ENCODE measurements at regions not wholly inside any gene's neighbourhood (a gene's known extent, or its start where the extent isn't known, plus 50 kb on each side); places are given as distances from the start of the nearest gene placed in this dataset.

DNA sequence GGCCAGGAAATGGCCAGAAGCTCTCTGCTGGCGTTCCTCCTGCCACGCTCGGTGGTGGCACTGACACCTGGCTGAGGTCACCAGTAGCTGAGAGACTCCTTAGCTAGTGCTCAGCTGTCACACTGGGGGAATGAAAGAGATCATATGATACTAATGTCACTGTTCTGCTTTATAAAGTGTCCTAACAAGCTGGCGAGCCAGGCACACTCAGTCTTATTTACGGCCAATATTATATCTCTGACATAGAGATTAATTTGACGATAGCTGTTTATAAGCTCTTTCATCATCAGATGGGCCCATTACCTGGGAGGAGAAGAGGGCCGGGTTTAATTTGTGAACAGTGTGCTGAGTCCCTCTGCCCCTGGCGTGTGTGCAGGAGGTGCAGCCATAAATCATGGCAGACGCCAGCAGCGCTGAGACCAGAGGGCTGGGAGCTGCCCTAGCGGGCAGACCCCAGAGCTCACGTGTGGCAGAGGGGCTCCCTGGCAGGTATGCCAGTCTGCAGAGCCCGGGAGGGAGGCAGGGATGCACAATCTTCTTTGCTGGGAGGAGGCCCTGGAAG, 246.5 kb downstream of the HAUS1 start:
- Mint-ChIP-seq H3K4me1 (ENCODE audit: low read depth) (peaks cover 7% of the 10 kb centered on the region), H3K4me3 (no peak overlapping the region), H3K9me3 (no peaks in the 10 kb centered on the region), H3K27ac (no peak overlapping the region), H3K36me3 (ENCODE audit: low read depth) (no peaks in the 10 kb centered on the region), H3K27me3 (ENCODE audit: low read depth) (no peaks in the 10 kb centered on the region)
- DNase-seq (ENCODE audit: low spot score) = no peak

DNA sequence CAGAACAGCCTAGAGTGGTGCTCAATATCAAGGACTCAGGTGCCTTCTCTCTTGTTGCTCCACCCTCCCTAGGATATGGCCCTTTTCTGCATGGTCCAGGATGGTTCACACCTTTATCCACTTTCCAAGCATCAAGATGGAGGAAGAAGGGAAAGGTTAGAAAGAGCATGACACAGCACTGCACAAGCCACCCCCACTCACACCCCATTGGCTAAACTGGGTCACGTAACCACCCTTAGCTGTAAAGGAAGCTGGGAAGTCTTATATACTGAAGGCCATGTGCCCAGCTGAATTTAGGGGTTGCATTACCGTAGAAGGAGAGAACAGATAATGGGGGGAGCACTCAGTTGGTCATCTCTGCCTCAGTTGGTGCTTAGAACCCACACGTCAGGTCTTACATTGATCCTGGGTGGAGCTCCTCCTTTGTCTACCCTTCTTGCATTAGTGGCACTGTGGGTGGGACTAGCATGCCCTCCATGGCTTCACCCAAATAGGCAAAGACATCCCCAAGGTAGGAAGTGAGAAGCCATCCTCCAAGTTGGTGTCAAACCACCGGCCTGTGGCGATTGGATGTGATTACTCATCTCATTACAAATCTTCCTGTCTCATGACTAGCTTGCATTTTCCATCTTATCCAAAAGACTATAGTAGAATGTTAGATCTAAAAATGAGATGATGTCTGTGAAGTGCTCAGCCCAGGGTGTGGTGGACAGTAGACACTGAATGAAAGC, 248.5 kb downstream of the HAUS1 start:
- no peak for DNase-seq (ENCODE audit: low spot score)
- Mint-ChIP-seq H3K4me3 (no peak overlapping the region), H3K27me3 (ENCODE audit: low read depth) (no peaks in the 10 kb centered on the region), H3K27ac (no peak overlapping the region), H3K9me3 (no peaks in the 10 kb centered on the region), H3K36me3 (ENCODE audit: low read depth) (no peaks in the 10 kb centered on the region), H3K4me1 (ENCODE audit: low read depth) (no peaks in the 10 kb centered on the region)

DNA sequence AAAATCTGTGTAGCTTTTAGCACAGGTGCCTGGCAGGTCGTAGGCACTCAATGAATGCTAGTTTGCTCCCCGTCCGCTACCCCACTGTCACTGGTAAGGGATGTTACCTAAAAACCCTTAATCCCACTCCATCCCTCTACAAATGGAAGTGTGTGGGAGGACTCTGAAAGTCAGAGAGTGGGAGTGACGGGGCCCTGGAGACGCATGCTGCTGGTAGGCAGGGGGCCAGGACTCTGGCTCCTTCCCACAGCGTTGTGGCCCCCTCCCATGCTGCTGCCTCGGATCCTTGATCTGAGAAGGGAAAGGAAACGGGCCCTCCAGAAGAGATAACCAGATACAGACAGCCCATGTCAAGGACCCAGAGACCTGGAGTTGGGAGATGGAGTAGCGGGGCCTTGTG, 249.3 kb downstream of the HAUS1 start:
- Mint-ChIP-seq H3K4me3 (no peak overlapping the region), H3K27me3 (ENCODE audit: low read depth) (no peaks in the 10 kb centered on the region), H3K9me3 (no peaks in the 10 kb centered on the region), H3K4me1 (ENCODE audit: low read depth) (no peaks in the 10 kb centered on the region), H3K27ac (no peak overlapping the region), H3K36me3 (ENCODE audit: low read depth) (no peaks in the 10 kb centered on the region)
- DNase-seq (ENCODE audit: low spot score) = no peak

- DNase-seq (ENCODE audit: low spot score) = no peak
- Mint-ChIP-seq H3K4me1 (ENCODE audit: low read depth) (no peaks in the 10 kb centered on the region), H3K4me3 (no peak overlapping the region), H3K36me3 (ENCODE audit: low read depth) (no peaks in the 10 kb centered on the region), H3K9me3 (no peaks in the 10 kb centered on the region), H3K27me3 (ENCODE audit: low read depth) (no peaks in the 10 kb centered on the region), H3K27ac (no peak overlapping the region)
Observed at GRCh38 chr18:46356278-46357033, 252.3 kb downstream of the HAUS1 start.

DNA sequence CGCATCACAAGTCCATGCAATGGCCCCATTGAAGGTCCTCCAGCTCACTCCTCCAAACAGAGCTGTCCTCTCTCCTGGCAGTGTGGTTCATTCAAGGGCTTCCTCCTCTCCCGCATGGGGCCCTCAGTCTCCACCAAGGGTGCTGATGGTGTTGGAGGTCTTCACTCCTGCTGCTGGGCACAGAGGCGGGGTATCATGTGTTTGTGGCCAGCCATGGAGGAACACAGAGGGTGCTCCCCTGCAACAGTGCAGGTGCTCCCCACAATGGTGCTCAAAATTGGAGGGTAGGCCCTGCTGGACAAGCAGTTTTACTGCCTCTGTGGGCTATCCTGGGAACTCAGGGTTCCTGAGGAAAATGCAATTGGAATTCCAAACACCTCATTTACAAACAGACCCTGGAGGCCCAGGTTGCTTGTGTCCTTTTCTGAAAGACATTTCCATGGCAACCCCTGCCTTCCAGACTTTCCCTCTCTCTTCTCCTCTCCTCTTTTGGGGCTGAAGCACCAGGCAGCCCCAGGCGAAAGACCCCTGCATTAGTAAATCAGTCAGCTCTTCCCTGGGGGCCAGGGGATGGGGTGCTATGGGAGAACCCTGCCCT, 256.0 kb downstream of the HAUS1 start:
- no peak for DNase-seq (ENCODE audit: low spot score)
- Mint-ChIP-seq H3K27ac (no peak overlapping the region), H3K27me3 (ENCODE audit: low read depth) (no peaks in the 10 kb centered on the region), H3K9me3 (no peaks in the 10 kb centered on the region), H3K36me3 (ENCODE audit: low read depth) (no peaks in the 10 kb centered on the region), H3K4me1 (ENCODE audit: low read depth) (no peaks in the 10 kb centered on the region), H3K4me3 (no peak overlapping the region)

GRCh38 chr18:46360866-46361265, 256.7 kb downstream of the HAUS1 start:
- H3K36me3 Mint-ChIP-seq (ENCODE audit: low read depth) = no peaks in the 10 kb centered on the region
- H3K4me1 Mint-ChIP-seq (ENCODE audit: low read depth) = no peaks in the 10 kb centered on the region
- no peak overlapping the region for H3K27ac Mint-ChIP-seq
- no peak overlapping the region for H3K4me3 Mint-ChIP-seq
- H3K9me3 Mint-ChIP-seq = no peaks in the 10 kb centered on the region
- DNase-seq (ENCODE audit: low spot score) = no peak
- no peaks in the 10 kb centered on the region for H3K27me3 Mint-ChIP-seq (ENCODE audit: low read depth)

- no peaks in the 10 kb centered on the region for H3K4me1 Mint-ChIP-seq (ENCODE audit: low read depth)
- H3K36me3 Mint-ChIP-seq (ENCODE audit: low read depth) = no peaks in the 10 kb centered on the region
- H3K9me3 Mint-ChIP-seq = no peaks in the 10 kb centered on the region
Observed at GRCh38 chr18:46362533-46362932, 258.3 kb downstream of the HAUS1 start.

DNA sequence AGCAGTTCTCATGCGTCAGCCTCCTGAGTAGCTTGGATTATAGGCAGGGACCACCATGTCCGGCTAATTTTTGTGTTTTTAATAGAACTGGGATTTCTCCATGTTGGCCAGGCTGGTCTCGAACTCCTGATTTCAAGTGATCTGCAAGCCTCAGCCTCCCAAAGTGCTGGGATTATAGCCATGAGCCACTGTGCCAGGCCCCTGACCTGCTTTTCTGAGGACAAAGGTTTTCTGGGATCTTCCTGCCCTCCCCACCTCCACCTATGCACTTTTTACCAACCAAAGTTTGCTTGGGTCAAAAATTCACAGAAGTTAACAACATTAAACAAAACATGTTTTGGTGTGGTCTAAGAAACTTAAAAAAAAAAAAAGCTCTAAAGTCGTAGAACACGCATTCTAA, 259.9 kb downstream of the HAUS1 start:
- H3K9me3 Mint-ChIP-seq = no peaks in the 10 kb centered on the region
- no peak overlapping the region for H3K27ac Mint-ChIP-seq
- no peak for DNase-seq (ENCODE audit: low spot score)
- no peaks in the 10 kb centered on the region for H3K27me3 Mint-ChIP-seq (ENCODE audit: low read depth)
- no peaks in the 10 kb centered on the region for H3K4me1 Mint-ChIP-seq (ENCODE audit: low read depth)
- no peaks in the 10 kb centered on the region for H3K36me3 Mint-ChIP-seq (ENCODE audit: low read depth)
- H3K4me3 Mint-ChIP-seq = no peak overlapping the region

More at GRCh38 chr18:46362533-46362932, 258.3 kb downstream of the HAUS1 start:
- Mint-ChIP-seq H3K4me3 (no peak overlapping the region), H3K27ac (no peak overlapping the region), H3K27me3 (ENCODE audit: low read depth) (no peaks in the 10 kb centered on the region)
- no peak for DNase-seq (ENCODE audit: low spot score)

DNA sequence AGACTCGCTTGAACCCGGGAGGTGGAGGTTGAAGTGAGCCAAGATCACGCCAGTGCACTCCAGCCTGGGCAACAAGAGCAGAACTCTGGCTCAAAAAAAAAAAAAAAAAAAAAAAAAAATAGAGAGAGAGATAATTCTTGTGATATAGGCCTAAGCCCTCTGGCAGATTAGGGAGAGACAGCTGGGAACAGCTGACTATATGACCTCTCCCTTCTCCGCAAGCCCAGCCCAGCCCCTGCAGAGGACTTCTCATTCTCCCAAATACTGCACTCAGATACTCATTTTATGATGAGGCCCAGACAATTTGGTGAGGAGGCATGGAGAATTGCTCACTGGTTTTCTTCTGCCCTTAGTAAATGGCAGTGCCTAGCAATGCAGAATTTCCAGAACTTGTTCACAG, 262.0 kb downstream of the HAUS1 start:
- H3K4me3 Mint-ChIP-seq = no peak overlapping the region
- H3K4me1 Mint-ChIP-seq (ENCODE audit: low read depth) = no peaks in the 10 kb centered on the region
- no peaks in the 10 kb centered on the region for H3K36me3 Mint-ChIP-seq (ENCODE audit: low read depth)
- H3K27ac Mint-ChIP-seq = no peak overlapping the region
- H3K27me3 Mint-ChIP-seq (ENCODE audit: low read depth) = no peaks in the 10 kb centered on the region
- DNase-seq (ENCODE audit: low spot score) = no peak
- no peaks in the 10 kb centered on the region for H3K9me3 Mint-ChIP-seq

GRCh38 chr18:46366751-46367376, 262.7 kb downstream of the HAUS1 start:
- Mint-ChIP-seq H3K4me1 (ENCODE audit: low read depth) (no peaks in the 10 kb centered on the region), H3K9me3 (no peaks in the 10 kb centered on the region), H3K36me3 (ENCODE audit: low read depth) (no peaks in the 10 kb centered on the region), H3K4me3 (no peak overlapping the region), H3K27ac (no peak overlapping the region), H3K27me3 (ENCODE audit: low read depth) (no peaks in the 10 kb centered on the region)
- DNase-seq (ENCODE audit: low spot score) = no peak

DNA sequence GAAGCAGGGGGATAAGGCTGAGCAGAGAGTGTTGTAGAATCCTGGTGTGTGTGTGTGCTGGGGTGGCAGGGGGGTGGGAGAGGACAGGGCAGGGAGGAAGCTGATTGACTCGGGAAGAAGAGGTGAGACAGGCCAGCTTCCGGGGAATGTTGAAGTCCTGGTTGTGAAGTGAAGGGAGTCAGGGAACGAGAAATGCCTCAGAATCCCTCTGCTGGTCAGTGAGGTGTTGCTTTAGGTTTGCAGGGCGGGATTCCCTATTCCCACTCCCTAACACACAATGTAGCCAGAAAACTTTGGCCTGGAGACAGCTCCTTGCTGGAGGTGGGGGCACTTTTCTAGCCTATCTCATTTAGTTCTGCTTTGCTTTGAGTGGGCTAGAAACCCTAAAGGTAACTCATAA, 265.1 kb downstream of the HAUS1 start:
- H3K36me3 Mint-ChIP-seq (ENCODE audit: low read depth) = no peaks in the 10 kb centered on the region
- H3K4me1 Mint-ChIP-seq (ENCODE audit: low read depth) = no peaks in the 10 kb centered on the region
- H3K4me3 Mint-ChIP-seq = no peak overlapping the region
- no peaks in the 10 kb centered on the region for H3K27me3 Mint-ChIP-seq (ENCODE audit: low read depth)
- no peak overlapping the region for H3K27ac Mint-ChIP-seq
- no peaks in the 10 kb centered on the region for H3K9me3 Mint-ChIP-seq
- DNase-seq (ENCODE audit: low spot score) = no peak

- Mint-ChIP-seq H3K27ac (no peak overlapping the region), H3K4me3 (no peak overlapping the region), H3K27me3 (ENCODE audit: low read depth) (no peaks in the 10 kb centered on the region), H3K4me1 (ENCODE audit: low read depth) (no peaks in the 10 kb centered on the region), H3K36me3 (ENCODE audit: low read depth) (no peaks in the 10 kb centered on the region), H3K9me3 (no peaks in the 10 kb centered on the region)
- no peak for DNase-seq (ENCODE audit: low spot score)
Observed at GRCh38 chr18:46370898-46371297, 266.7 kb downstream of the HAUS1 start.

DNA sequence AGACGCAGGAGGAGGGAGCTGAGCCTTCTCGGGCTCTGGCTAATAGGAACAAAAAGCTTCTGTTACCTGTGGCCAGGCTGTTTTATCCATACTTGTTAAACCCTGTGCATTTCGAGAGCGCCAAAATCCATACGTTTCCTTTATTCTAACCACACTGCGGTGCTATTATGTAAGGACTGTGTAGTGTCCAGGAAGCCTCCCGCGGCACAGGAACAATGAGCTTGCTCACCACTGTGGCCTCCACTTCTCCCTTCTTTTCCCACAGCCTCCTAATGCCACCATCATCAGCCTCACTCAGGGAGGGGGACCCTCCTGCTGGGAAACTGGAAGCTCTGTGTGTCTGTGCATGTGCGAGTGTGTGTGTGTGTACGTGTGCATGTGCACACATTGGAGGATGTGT, 268.5 kb downstream of the HAUS1 start:
- Mint-ChIP-seq H3K4me3 (no peak overlapping the region), H3K4me1 (ENCODE audit: low read depth) (no peaks in the 10 kb centered on the region)

DNA sequence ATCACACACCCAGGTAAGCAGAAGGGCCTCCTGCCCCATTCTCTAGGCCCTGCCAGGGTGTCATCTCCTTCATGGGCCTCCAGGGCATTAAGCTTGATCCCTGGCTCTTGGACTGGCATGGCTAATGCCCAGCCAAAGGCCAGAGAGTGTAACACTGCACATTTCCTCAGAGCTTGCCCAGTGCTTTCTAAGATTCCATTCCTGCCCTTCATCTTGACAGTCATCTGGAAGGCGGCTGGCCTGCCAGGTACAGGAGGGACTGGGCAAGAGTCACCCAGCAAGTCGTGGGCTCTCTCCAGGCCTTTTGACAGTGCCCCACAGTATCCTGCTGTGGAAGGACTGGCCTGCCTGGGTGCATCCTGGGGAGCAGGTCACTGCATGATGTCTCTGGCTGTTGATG, 268.9 kb downstream of the HAUS1 start:
- Mint-ChIP-seq H3K36me3 (ENCODE audit: low read depth) (no peaks in the 10 kb centered on the region), H3K4me1 (ENCODE audit: low read depth) (no peaks in the 10 kb centered on the region), H3K4me3 (no peak overlapping the region), H3K27ac (no peak overlapping the region), H3K9me3 (no peaks in the 10 kb centered on the region), H3K27me3 (ENCODE audit: low read depth) (no peaks in the 10 kb centered on the region)
- no peak for DNase-seq (ENCODE audit: low spot score)

More for the DNA sequence above, 268.5 kb downstream of the HAUS1 start:
- Mint-ChIP-seq H3K36me3 (ENCODE audit: low read depth) (no peaks in the 10 kb centered on the region), H3K27ac (no peak overlapping the region), H3K9me3 (no peaks in the 10 kb centered on the region), H3K27me3 (ENCODE audit: low read depth) (no peaks in the 10 kb centered on the region)
- DNase-seq (ENCODE audit: low spot score) = no peak
